Myocyte (in vitro differentiated cells): ENCODE measurements at regions not wholly inside any gene's neighbourhood (a gene's known extent, or its start where the extent isn't known, plus 50 kb on each side); places are given as distances from the start of the nearest gene placed in this dataset.
A peak's percentile ranks its signal among the peaks of the same experiment; 100 is the strongest.

Source experiments
- DNase-seq: peaks from one replicate; pipeline ENCODE4 v3.0.0-alpha.2; 2012; ENCODE audit warnings: low read depth

GRCh38 chr1:14037101-14037847 is 337.3 kb downstream of the PRDM2 start:
- no peak for DNase-seq

DNA sequence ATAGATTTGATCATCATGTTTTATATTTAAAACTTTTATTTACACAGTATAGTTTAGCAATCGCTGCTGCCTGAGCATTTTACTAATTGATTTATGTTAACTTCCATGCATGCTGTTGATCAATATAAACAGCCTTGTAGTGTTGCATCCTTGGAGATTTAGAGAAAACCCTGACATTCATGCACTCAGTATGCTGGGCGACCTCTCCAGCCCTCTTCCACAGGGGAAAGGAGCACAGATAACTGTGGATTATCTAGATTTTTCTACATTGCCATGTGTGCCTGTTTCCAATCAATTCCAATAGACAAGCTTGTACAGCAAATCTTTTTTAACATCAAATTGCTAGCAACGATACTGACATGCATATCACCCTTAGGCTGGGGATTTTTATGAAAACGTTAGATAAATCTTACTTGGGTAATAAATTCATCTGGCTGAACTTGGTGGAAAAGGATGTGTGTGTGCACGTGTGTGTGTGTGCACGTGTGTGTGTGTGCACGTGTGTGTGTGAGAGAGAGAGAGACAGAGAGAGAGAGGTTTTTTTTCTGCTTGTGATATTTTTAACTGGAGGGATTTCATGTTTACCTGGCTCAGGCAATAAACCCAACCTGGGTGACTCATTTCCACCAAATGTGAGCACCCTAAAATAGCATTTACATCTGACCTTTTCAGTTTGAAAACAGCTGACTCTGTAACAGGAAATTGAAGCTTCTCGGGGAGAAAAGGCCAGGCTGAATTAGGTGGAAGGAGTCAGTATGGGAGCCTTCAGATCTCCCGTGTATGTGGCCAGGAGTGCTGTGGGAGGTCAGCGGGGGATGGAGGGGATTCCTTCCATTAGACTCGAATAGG is 339.8 kb downstream of the PRDM2 start:
- DNase-seq: no peak

GRCh38 chr1:14049965-14050364 is 350.0 kb downstream of the PRDM2 start:
- DNase-seq: no peak

GRCh38 chr1:14055442-14056223 is 355.6 kb downstream of the PRDM2 start:
- no peak for DNase-seq

DNA sequence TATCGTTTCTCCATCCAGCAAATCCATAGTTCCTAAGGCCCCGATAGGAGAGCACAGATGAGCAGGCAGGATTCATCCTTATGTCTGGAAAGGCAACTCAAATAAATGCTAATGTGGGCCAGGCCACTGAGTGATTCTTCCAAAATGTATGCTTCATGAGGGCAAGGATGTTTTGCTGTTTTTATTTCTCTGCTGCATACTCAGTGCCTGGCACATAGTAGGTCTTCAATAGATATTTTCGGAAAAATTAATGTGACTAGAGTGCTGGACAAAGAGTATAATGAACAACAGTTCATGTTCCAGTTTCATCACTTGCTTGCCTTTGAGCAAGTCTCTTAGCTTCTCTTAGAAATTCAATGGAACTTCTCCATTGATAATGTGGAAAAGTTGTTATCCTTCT is 357.7 kb downstream of the PRDM2 start:
- DNase-seq: no peak

- DNase-seq: no peak
These were observed 361.2 kb downstream of the PRDM2 start for GRCh38 chr1:14061204-14061603.

- DNase-seq: no peak
These were observed 361.7 kb downstream of the PRDM2 start for GRCh38 chr1:14061722-14062121.

GRCh38 chr1:14062669-14063068 is 362.7 kb downstream of the PRDM2 start:
- DNase-seq: no peak

GRCh38 chr1:14064649-14065442 is 364.9 kb downstream of the PRDM2 start:
- DNase-seq: no peak

GRCh38 chr1:14065486-14065885 is 365.5 kb downstream of the PRDM2 start:
- no peak for DNase-seq

DNA sequence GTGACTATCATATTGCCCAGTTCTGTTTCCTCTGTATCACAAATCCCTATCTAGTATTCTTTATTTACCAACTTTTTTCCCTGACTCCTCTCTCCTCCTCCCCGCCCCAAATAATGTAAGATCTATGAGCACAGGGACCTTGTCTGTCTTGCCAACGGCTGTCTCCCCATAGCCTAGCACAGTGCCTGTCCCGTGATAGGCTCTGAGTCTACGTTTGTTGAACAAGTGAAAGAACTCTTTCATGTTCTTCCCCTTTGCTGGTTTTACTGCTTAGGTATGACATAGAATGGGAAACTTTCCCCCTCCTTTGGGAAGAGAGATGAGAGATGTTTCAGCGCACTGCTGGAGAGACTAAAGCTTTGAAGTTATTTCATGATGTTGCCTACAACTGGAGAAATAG is 367.0 kb downstream of the PRDM2 start:
- no peak for DNase-seq

GRCh38 chr1:14067711-14068110 is 367.7 kb downstream of the PRDM2 start:
- DNase-seq: no peak

DNA sequence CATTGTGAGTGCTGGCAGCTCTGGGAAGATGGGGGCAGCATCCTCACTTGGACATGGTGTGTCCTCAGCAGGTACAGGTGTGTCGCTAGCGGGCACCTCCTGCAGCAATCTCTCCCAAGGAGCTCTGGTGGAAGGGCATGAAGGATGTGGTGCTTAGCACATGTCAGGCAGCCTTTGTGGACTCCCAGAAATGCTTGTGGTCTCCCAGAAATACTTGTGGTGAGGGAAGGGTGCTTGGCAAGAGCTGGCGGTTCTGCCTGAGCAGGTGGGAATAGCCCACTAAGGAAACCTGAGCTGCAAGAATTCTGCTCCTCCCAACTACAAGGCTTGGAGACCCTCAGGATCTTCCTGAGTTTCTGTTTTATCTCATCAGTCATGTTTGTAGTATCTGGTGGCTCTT is 371.6 kb downstream of the PRDM2 start:
- DNase-seq: peak; percentile 59

GRCh38 chr1:14080653-14081052 is 380.7 kb downstream of the PRDM2 start:
- no peak for DNase-seq

DNA sequence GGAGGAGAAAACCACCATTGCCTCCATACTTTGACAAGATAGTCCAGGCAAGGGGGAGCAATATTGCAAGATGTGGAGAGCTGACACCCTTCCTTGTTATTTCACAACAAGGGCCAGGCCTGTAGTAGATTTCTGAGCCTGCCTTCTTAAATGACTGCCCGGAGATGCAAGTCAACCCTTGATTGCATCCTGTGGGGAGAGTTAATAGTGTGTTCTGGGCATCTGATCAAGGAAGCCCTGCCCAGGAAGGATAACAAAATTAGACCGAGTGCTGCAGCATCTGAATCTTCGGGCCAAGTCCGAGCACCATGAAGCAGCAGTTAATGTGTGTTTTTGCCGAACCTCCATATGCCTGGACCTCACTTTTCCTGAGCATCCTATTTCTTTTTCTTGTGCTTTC is 382.3 kb downstream of the PRDM2 start:
- DNase-seq: no peak

- no peak for DNase-seq
These were observed 383.3 kb downstream of the PRDM2 start for GRCh38 chr1:14083277-14083676.

DNA sequence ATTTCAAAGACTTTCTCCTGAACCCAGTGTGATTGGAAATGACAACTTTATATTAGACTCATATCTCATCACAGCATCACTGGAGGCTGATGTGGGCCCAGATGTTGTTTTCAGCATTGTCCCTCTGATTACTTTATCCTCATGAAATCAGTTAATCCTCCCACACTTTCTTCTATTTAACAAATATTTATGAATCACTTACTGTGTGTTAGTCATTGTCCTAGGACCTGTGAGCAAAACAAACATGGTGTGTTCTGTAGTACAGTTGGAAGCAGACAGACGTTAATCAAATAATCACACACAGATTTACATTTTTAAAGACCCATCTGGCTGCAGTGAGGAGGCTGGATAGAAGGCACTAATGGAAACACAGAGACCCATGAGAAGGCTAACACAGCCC is 383.7 kb downstream of the PRDM2 start:
- DNase-seq: no peak

GRCh38 chr1:14090062-14090461 is 390.1 kb downstream of the PRDM2 start:
- no peak for DNase-seq

GRCh38 chr1:14090531-14090930 is 390.5 kb downstream of the PRDM2 start:
- no peak for DNase-seq

DNA sequence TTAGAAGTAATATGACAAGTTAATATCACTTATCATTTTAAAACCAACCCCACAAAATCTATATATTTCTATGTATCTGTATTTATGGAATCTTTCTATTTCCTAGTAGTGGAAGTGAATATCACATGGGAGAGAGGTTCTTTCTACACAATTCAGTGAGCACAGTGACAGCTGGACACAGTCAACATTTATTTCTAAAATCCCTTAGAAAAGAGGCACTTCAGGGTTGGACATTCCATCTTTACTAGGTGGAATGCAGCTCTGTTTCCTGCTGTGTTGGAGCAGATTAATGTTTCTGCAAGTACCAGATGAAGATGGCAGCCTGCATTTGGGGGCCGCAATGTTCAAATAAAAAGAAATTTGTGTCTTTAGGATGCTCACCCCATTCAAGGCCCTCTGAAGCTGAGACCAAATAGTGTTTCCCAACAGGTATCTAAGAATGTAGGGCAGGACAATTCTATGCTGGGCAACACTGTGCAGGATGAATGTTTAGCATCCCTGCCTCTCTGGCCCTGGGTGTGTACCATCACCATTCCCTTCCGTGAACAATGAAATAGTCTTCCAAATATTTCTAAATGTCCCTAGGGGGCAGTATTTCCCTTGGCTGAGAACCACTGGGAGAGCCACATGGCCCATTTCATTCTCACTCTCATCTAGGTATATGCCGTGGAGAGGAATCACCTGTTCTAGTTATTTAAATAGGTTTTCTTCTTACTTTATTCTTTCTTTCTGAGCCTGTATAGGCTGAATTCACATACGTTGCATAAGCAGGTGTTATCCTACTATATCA is 394.8 kb downstream of the PRDM2 start:
- peak; percentile 8 for DNase-seq
